Brain microvascular endothelial cell (primary cell): ENCODE measurements at regions not wholly inside any gene's neighbourhood (a gene's known extent, or its start where the extent isn't known, plus 50 kb on each side); places are given as distances from the start of the nearest gene placed in this dataset.

ENCODE experiments used
- DNase-seq: peaks from one replicate; pipeline ENCODE4 v3.0.0-alpha.2; 2020
- H3K27ac ChIP-seq: fragments of 250-450 bp; sonication (Bioruptor Pico); 2 replicates; pipeline ENCODE4 v1.5.1; 2020; ENCODE audit warnings: mild to moderate bottlenecking, moderate library complexity
- H3K27me3 ChIP-seq: fragments of 250-450 bp; sonication (Bioruptor Pico); replicated peaks from 2 replicates; pipeline ENCODE4 v1.5.1; 2020; ENCODE audit warnings: mild to moderate bottlenecking
- H3K36me3 ChIP-seq: fragments of 250-450 bp; sonication (Bioruptor Pico); replicated peaks from 2 replicates; pipeline ENCODE4 v1.5.1; 2020; ENCODE audit warnings: mild to moderate bottlenecking
- H3K4me3 ChIP-seq: 2 replicates; pipeline ENCODE4 v1.5.1; 2011; ENCODE audit warnings: low read depth, mild to moderate bottlenecking, control low read depth, low read length, moderate library complexity
- in situ Hi-C: cut with HindIII; loops from 2 replicates; pipeline ENCODE4 v1.10.0; 2017; ENCODE audit warnings: low sequenced_read_pairs, low pct_ligation_motif_present
- TF ChIP-seq, protein P1 (sequence below): IDR thresholded peaks from 2 replicates; pipeline ENCODE4 v1.5.1; 2011; ENCODE audit warnings: low read depth, mild to moderate bottlenecking, moderate library complexity, low read length, control low read depth, inconsistent platforms; ENCODE audit errors: missing control alignments

DNA sequence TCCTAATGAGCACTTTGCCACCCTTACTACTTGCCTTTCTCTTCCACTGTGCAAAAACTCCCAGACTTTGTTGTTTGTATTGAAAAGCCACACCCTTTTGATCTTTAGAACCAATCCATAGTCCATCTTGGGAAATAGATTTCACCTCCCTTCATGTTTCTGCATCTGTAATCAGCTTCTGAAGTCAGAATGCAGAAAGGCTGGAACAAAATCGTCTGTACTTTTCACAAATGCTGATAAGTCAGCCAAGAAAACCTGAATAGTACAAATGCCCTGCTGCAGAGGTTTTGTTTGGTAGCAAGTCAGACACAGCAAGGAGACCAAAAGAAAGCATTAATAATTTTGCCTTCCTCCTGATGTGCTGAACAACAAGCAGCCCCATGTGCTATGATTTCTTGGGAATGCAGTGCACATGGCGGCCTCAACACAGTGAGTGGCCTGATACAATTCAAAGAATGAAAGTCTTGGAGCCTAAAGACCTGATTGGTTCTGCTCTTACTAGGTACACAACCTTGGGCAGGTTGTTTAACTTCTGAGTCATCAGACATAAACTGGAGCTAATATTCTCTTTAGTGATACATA, 59.2 kb upstream of the STK32A start:
- Histone ChIP-seq H3K27ac (no peak overlapping the region), H3K36me3 (no peaks in the 10 kb centered on the region), H3K4me3 (no peak overlapping the region), H3K27me3 (no peaks in the 10 kb centered on the region)
- TF ChIP-seq, protein P1, sequence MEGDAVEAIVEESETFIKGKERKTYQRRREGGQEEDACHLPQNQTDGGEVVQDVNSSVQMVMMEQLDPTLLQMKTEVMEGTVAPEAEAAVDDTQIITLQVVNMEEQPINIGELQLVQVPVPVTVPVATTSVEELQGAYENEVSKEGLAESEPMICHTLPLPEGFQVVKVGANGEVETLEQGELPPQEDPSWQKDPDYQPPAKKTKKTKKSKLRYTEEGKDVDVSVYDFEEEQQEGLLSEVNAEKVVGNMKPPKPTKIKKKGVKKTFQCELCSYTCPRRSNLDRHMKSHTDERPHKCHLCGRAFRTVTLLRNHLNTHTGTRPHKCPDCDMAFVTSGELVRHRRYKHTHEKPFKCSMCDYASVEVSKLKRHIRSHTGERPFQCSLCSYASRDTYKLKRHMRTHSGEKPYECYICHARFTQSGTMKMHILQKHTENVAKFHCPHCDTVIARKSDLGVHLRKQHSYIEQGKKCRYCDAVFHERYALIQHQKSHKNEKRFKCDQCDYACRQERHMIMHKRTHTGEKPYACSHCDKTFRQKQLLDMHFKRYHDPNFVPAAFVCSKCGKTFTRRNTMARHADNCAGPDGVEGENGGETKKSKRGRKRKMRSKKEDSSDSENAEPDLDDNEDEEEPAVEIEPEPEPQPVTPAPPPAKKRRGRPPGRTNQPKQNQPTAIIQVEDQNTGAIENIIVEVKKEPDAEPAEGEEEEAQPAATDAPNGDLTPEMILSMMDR: no peak
- in situ Hi-C loops: loop anchor here (25.0 kb wide), 1 partner anchor 638 kb away; no protein-coding TSS in a partner anchor
- DNase-seq: no peak

DNA sequence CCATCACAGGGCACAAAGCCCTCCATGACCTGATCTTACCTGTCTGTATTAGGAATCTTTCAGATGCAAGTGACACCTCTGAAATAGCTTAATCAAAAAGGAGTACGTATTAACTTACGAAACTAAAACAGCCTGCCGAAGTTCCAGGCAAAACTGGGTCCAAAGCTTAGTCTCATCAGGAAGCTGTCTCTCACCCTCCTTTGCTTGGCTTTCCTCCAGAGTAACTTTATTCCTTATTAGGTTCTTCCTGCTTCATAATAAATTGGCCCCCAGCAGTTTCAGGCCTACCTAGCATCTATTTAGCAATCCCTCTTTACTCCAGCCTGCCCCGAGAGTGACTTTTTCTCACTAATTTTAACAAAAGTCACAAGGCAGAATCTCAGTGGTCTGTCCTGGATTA, 58.4 kb upstream of the STK32A start:
- H3K27me3 ChIP-seq: no peaks in the 10 kb centered on the region
- H3K4me3 ChIP-seq: no peak overlapping the region
- no peak overlapping the region for H3K27ac ChIP-seq
- DNase-seq: no peak
- no peaks in the 10 kb centered on the region for H3K36me3 ChIP-seq
- in situ Hi-C loops: loop anchor here (25.0 kb wide), 1 partner anchor 639 kb away; no protein-coding TSS in a partner anchor
- TF ChIP-seq, protein P1: no peak

DNA sequence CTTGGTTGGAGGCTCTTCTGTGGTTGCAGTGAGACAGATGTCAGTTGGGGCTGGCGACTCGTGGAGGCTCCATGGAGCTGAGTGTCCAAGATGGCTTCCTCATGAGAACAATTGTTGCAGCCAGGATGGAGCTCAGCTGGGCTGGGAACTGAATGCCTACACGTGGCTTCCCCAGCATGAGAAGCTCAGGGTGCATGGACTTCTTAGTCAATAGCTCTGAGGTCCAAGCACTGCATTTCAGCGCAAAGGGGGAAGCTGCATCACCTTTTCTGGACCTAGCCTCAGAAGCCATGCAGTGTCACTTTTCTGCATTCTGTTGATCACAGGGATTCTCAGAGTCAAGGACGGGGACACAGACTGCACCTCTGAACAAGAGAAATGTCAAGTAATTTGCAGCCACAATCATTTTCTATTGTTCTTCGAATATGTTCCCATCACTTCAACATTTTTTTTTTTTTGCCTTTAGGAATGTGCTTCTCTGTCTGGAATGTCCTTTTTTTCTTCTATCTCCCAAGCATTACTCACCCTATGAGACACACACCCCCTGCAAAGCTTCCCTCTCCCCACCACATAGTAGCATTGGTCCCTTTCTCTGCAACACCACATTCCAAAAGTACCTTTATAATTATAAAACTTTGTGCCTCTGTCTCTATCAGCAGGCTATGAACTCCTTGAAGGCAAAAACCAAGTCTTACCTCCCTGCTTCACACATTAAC, 57.5 kb upstream of the STK32A start:
- Histone ChIP-seq H3K4me3 (no peak overlapping the region), H3K36me3 (no peaks in the 10 kb centered on the region), H3K27me3 (no peaks in the 10 kb centered on the region), H3K27ac (peak overlapping the region; percentile 56)
- TF ChIP-seq, protein P1: no peak
- peak; percentile 53 for DNase-seq
- in situ Hi-C loops: loop anchor here (25.0 kb wide), 1 partner anchor 640 kb away; no protein-coding TSS in a partner anchor

DNA sequence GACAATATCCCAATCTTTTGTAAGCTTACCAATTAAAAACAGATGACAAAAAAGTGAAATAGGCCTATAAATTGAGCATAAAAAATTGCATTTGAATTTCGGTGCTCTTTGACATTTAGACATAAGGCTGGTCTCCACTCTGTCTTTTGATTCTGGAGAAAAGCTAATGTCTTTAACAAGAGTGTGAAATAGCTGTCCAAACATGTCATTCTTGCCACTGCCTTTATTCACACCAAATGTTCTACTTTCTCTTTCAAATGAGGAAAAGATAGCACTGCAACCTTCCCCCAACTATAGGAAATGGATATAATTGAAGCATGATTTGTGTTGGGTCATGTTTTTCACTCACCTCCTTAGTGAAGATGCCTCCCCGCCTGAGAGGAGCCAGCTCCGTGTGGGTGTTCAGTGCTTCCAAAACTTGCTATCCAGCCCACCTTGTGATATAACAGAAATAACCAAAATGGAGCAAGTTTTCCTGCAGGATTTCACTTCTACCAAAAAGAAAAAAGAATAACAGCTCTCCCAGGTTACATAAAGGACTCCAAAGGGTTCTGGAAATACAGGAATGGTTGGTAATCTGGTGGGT, 55.2 kb upstream of the STK32A start:
- H3K27ac ChIP-seq: no peak overlapping the region
- H3K27me3 ChIP-seq: no peaks in the 10 kb centered on the region
- H3K4me3 ChIP-seq: no peak overlapping the region
- in situ Hi-C loops: loop anchor here (25.0 kb wide), 1 partner anchor 642 kb away; no protein-coding TSS in a partner anchor
- no peak for DNase-seq
- TF ChIP-seq, protein P1: no peak
- no peaks in the 10 kb centered on the region for H3K36me3 ChIP-seq

DNA sequence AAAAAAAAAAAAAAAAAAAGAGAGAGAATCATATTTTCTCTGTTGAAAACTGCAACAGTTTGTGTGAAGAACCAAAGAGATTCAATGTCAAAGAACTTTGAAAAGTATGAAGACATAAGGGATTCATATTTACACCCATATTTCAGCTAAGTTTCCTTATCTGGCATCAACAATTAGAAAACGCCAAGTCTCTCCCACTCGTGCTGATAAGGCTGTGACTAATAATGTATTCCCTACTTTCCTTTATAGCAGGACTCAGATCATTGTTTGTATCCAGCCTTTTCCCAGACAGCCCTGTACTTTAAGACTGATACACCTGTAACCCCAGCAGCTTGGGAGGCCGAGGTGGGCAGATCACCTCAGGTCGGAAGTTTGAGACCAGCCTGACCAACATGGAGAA, 54.1 kb upstream of the STK32A start:
- TF ChIP-seq, protein P1: no peak
- Histone ChIP-seq H3K36me3 (no peaks in the 10 kb centered on the region), H3K4me3 (no peak overlapping the region), H3K27me3 (no peaks in the 10 kb centered on the region), H3K27ac (no peak overlapping the region)
- DNase-seq: no peak
- in situ Hi-C loops: loop anchor here (25.0 kb wide), 1 partner anchor 643 kb away; no protein-coding TSS in a partner anchor
